ENCODE measurements at regions not wholly inside any gene's neighbourhood (a gene's known extent, or its start where the extent isn't known, plus 50 kb on each side); places are given as distances from the start of the nearest gene placed in this dataset.

DNA sequence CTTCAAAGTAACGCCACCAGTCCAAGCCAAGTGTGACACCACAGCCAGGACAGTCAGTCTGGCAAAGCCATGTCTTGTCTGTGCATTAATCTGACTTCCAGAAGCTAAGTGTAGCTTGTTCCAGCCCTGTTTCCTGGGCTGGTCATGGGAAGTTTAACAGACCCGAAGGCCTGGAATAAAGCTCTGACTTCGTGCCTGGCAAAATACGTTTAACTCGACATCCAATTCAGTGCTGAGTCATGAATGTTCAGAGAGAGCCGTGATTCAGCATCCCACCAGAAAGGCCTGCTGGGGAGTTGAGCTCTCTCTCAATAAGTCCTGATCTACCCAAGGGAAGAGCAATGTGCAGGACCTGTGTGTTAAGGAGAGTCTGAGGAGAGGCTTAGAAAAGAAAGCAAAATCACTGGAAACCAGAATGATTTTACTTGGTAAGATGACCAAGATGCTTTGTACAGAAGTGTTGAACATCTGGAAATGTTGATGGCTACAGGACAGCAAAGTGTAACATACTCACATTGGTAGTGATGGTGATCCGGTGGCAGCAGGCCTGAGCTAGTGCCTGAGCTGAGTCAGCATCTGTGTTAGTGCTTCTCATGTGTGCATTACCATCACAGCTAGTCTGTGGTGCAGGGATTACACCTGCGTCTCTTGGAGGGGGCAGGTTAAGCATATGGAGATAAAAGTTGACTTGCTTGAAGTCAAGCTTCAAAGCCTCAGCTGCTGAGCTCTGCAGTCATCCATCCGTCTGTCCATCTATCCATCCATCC is 743.7 kb upstream of the HS6ST1 start:
- TF ChIP-seq MYC (IDR thresholded peaks at IDR 0.05; ENCODE audit: low read depth, low read length) (no peak), POLR2A (IDR thresholded peaks at IDR 0.05; ENCODE audit: low read depth, low read length) (no peak), EZH2 (IDR thresholded peaks at IDR 0.05; ENCODE audit: borderline replicate concordance, low read depth, low read length, severe bottlenecking) (no peak), JUN (IDR thresholded peaks at IDR 0.05; ENCODE audit: borderline replicate concordance, insufficient read depth, insufficient read length, low read depth) (no peak), POLR2AphosphoS5 (IDR thresholded peaks at IDR 0.05; ENCODE audit: insufficient read depth, low read depth, low read length) (no peak), FOS (IDR thresholded peaks at IDR 0.05; ENCODE audit: borderline replicate concordance, insufficient read depth, low read length) (no peak), GATA2 (IDR thresholded peaks at IDR 0.05; ENCODE audit: insufficient read depth, insufficient read length, low read depth, low read length) (no peak)
- TF ChIP-seq, protein P1, sequence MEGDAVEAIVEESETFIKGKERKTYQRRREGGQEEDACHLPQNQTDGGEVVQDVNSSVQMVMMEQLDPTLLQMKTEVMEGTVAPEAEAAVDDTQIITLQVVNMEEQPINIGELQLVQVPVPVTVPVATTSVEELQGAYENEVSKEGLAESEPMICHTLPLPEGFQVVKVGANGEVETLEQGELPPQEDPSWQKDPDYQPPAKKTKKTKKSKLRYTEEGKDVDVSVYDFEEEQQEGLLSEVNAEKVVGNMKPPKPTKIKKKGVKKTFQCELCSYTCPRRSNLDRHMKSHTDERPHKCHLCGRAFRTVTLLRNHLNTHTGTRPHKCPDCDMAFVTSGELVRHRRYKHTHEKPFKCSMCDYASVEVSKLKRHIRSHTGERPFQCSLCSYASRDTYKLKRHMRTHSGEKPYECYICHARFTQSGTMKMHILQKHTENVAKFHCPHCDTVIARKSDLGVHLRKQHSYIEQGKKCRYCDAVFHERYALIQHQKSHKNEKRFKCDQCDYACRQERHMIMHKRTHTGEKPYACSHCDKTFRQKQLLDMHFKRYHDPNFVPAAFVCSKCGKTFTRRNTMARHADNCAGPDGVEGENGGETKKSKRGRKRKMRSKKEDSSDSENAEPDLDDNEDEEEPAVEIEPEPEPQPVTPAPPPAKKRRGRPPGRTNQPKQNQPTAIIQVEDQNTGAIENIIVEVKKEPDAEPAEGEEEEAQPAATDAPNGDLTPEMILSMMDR (IDR thresholded peaks at IDR 0.05; ENCODE audit: extremely low read depth in 1 of 2, insufficient read depth in 1 of 2, low read depth in 1 of 2, low read length in 2 of 2) = no peak
- TF ChIP-seq, protein P2, sequence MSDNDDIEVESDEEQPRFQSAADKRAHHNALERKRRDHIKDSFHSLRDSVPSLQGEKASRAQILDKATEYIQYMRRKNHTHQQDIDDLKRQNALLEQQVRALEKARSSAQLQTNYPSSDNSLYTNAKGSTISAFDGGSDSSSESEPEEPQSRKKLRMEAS (IDR thresholded peaks at IDR 0.05; ENCODE audit: insufficient read depth, insufficient read length) = no peak
